ENCODE measurements at regions not wholly inside any gene's neighbourhood (a gene's known extent, or its start where the extent isn't known, plus 50 kb on each side); places are given as distances from the start of the nearest gene placed in this dataset.

DNA sequence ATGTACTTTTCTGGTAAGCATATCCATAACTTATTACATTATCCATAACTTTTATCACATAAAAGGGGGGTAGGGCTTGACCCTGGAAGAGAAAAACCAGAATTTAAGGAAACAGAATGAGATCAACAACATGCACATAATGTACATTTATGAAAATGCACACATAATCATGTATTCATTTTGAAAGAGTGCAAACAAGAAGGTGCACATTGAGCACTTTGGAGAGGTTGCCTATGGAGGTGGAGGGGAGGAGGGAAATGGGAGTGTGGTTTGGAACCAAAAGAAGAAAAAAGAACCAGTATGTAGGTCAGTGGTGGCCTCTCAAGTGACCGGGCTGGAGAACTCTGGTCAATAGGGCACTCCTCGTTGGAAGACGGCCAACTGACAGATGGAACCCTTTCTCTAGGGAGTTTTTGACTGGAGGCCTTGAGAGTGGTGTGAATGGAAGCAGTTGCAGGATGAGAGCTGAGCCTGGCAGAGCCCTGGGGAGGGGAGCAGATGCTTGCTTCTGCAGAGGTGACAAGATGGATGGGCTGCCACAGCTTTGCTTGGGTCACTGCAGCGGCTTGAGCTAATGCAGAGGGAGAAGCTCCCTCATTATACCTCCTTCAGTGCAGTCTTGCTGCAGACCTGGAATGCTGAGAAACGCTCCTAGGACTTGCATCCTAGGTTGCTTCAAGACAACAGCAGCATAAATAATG lies 192.7 kb downstream of the SEC23IP start:
- Histone ChIP-seq H3K4me3 (no peak overlapping the region), H3K36me3 (no peaks in the 10 kb centered on the region), H3K27ac (no peak overlapping the region), H3K27me3 (no peaks in the 10 kb centered on the region), H3K4me1 (no peaks in the 10 kb centered on the region), H3K9me3 (no peaks in the 10 kb centered on the region)
- TF ChIP-seq POLR2A (IDR thresholded peaks at IDR 0.05) (no peak), CTCF (IDR thresholded peaks at IDR 0.05) (no peak), POLR2AphosphoS5 (IDR thresholded peaks at IDR 0.05) (no peak)
- intact Hi-C loops (cut with DNase I; ENCODE audit: low total_unique reads): no loop called here
- no peak for DNase-seq (ENCODE audit: low spot score in 2 of 2)

DNA sequence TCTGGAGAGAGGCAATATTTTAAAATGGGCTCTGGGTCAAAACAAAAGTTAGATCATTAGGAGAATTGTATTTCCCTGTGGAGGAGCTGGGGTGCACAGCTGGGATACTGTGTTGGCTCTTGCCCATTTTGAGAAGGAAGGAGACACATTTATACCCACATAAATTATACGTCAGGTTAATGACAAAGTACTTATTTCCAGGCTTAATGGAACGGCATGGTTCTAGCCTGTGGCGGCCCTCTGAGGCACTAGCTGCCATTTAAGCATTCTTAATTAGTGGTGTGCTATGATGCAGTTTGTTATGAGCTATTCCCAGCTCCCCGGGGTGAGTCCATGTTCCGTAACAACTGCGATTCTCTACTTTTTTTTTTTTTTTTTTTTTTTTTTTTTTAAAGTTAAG lies 193.5 kb downstream of the SEC23IP start:
- Histone ChIP-seq H3K4me3 (no peak overlapping the region), H3K36me3 (no peaks in the 10 kb centered on the region), H3K27me3 (no peaks in the 10 kb centered on the region), H3K4me1 (no peaks in the 10 kb centered on the region), H3K27ac (no peak overlapping the region), H3K9me3 (no peaks in the 10 kb centered on the region)
- TF ChIP-seq CTCF (IDR thresholded peaks at IDR 0.05) (no peak), POLR2A (IDR thresholded peaks at IDR 0.05) (no peak), POLR2AphosphoS5 (IDR thresholded peaks at IDR 0.05) (no peak)
- intact Hi-C loops (cut with DNase I; ENCODE audit: low total_unique reads): no loop called here
- DNase-seq (ENCODE audit: low spot score in 2 of 2): no peak

DNA sequence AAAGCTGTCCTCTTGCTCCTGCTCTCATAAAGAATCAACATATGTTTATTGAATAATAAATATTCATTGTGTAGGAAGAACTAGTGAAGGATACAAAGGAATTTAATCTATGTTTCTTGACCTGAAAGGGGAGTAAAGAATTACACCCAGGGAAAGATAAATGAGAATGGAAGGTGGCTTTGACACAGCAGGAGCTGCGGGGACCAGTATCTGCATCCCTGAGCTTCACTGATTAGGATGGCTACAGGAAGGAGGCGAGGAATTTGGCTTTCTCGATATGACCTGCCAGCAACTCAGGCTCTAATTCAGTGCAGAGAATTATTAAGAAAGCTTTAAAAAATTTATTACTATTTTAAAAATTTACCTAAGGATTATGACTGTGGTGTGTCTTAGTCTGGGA lies 194.6 kb downstream of the SEC23IP start:
- Histone ChIP-seq H3K27me3 (no peaks in the 10 kb centered on the region), H3K9me3 (no peaks in the 10 kb centered on the region), H3K4me1 (no peaks in the 10 kb centered on the region), H3K36me3 (no peaks in the 10 kb centered on the region), H3K27ac (no peak overlapping the region), H3K4me3 (no peak overlapping the region)
- TF ChIP-seq POLR2AphosphoS5 (IDR thresholded peaks at IDR 0.05): no peak
- TF ChIP-seq CTCF (IDR thresholded peaks at IDR 0.05): no peak
- no peak for TF ChIP-seq POLR2A (IDR thresholded peaks at IDR 0.05)
- no peak for DNase-seq (ENCODE audit: low spot score in 2 of 2)
- intact Hi-C loops (cut with DNase I; ENCODE audit: low total_unique reads): no loop called here

DNA sequence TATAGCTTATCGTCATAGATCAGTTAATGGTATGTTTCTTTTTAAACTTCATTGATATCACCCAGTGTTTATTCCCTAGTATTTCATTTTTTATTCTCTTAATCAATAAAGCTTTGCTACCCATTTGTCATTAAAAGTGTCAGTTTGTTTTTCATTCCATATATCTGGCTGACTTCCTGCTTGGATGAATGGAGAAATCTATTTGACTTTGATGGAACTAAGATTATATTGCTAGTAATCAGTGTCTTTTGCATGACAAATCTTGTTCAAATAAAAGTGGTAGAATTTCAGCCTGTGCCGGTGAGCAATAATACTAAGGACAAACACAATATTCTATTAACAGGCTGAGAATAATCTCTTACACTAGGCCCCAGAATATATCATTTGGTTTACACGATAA lies 203.3 kb downstream of the SEC23IP start:
- H3K4me3 ChIP-seq: no peak overlapping the region
- H3K27ac ChIP-seq: no peak overlapping the region
- intact Hi-C loops (cut with DNase I; ENCODE audit: low total_unique reads): loop anchor here (5.0 kb wide), 1 partner anchor 219 kb away; no protein-coding TSS in a partner anchor
- H3K4me1 ChIP-seq: no peaks in the 10 kb centered on the region
- TF ChIP-seq POLR2AphosphoS5 (IDR thresholded peaks at IDR 0.05) (no peak), POLR2A (IDR thresholded peaks at IDR 0.05) (no peak), CTCF (IDR thresholded peaks at IDR 0.05) (no peak)
- DNase-seq (ENCODE audit: low spot score in 2 of 2): no peak
- no peaks in the 10 kb centered on the region for H3K36me3 ChIP-seq
- H3K27me3 ChIP-seq: no peaks in the 10 kb centered on the region
- no peaks in the 10 kb centered on the region for H3K9me3 ChIP-seq

DNA sequence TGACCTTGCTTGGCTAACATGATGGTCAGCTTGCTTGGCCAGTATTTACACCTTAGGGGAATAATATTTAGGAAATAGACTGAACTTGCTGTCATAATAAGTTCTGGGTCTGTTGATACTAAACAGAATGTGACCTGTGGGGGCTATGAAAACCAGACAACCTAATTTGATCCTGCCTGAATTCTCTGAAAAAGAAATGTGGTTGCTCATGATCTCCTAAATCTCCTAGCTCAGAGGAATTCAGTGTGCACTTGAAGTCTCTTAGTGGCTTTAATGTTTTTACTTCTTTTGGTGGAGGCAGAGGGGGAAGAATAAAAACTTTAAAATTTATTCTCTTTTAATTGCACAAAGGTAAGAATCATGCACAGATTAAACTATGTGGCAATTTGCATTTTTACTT lies 205.2 kb downstream of the SEC23IP start:
- H3K27me3 ChIP-seq: no peaks in the 10 kb centered on the region
- no peak overlapping the region for H3K27ac ChIP-seq
- H3K9me3 ChIP-seq: no peaks in the 10 kb centered on the region
- no peaks in the 10 kb centered on the region for H3K4me1 ChIP-seq
- no peaks in the 10 kb centered on the region for H3K36me3 ChIP-seq
- no peak for DNase-seq (ENCODE audit: low spot score in 2 of 2)
- TF ChIP-seq CTCF (IDR thresholded peaks at IDR 0.05): no peak
- TF ChIP-seq POLR2AphosphoS5 (IDR thresholded peaks at IDR 0.05): no peak
- TF ChIP-seq POLR2A (IDR thresholded peaks at IDR 0.05): no peak
- no peak overlapping the region for H3K4me3 ChIP-seq
- intact Hi-C loops (cut with DNase I; ENCODE audit: low total_unique reads): loop anchor here (5.0 kb wide), 1 partner anchor 220 kb away; no protein-coding TSS in a partner anchor
